GM18505 (cell line): ENCODE measurements at regions not wholly inside any gene's neighbourhood (a gene's known extent, or its start where the extent isn't known, plus 50 kb on each side); places are given as distances from the start of the nearest gene placed in this dataset.

Experiments
- ATAC-seq: cut with Tn5 transposase; IDR thresholded peaks from one replicate; pipeline ENCODE4 v1.9.1; 2021; ENCODE audit not compliant: unreplicated experiment
- POLR2A ChIP-seq: IDR thresholded peaks from 4 replicates; pipeline ENCODE4 v1.6.1; 2011; ENCODE audit warnings: borderline replicate concordance; ENCODE audit not compliant: insufficient read depth, insufficient read length; ENCODE audit errors: extremely low read depth

- ATAC-seq: no peak
- no peak for TF ChIP-seq POLR2A
Observed at GRCh38 chr7:109950821-109951564, 1139.9 kb upstream of the LRRN3 start.

GRCh38 chr7:109951565-109951928, 1139.4 kb upstream of the LRRN3 start:
- no peak for TF ChIP-seq POLR2A
- ATAC-seq: no peak

DNA sequence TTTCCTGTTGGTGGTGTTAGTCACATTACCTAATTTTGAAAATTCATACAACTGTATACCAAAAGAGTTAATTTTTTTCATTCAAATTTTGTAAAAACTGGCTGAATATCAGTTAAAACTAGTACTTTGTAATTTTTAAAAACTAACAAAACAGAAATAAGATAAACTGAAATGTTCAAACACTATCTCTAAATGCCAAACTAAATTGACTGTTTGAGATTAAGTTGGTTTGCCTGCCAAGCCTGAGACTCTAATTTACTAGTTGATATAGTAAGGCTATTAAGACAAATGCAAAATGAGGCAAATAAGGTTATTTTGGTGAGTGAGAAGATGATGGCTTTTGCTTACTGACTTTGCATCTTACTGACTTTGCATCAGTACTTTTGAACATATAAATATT, 1134.9 kb upstream of the LRRN3 start:
- no peak for TF ChIP-seq POLR2A
- no peak for ATAC-seq

DNA sequence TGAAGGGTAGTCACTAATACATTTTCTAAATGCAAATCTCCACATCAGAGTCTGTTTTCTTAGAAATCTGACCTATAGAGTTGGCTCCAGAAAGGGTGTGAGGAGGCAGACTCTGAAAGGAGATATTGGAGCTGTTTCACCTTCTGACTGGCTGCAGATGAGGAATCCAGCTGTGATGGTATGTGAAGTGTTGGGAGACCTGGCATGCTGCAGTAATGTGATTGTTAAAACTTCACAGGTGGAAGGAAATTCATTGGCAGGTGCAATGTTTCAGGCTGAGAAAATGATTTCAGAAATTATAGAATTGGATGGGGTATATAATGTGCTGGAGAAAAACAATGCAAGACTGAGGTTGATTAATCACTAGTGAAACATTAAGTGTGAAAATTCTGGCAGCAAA, 1134.0 kb upstream of the LRRN3 start:
- no peak for ATAC-seq
- no peak for TF ChIP-seq POLR2A

DNA sequence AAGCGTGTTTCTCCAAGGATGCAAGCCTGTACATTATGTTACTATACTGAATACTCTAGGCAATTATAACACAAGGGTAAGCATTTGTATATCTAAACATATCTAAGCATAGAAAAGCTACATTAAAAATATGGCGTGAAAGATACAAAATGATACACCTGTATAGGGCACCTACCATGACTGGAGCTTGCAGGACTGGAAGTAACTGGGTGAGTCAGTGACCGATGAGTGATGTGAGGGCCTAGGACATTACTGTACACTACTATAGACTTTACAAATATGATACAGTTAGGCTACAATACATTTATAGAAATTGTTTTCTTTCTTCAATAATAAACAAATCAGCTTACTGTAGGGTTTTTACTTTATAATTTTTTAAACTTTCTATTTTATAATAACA, 1127.2 kb upstream of the LRRN3 start:
- TF ChIP-seq POLR2A: no peak
- ATAC-seq: no peak

DNA sequence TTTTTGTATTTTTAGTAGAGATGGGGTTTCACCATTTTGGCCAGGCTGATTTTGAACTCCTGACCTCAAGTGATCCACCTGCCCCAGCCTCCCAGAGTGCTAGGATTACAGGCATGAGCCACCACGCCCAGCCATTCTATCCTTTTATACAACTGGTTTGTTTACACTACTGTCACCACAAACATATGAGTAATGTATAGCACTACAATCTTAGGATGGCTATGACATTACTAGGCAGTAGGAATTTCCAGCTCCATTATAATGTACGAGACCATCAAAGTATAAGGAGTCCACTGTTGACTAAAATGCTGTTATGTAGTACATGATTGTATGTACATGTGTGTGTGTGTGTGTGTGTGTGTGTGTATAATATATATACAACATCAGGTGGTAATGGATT, 1126.1 kb upstream of the LRRN3 start:
- no peak for ATAC-seq
- no peak for TF ChIP-seq POLR2A

DNA sequence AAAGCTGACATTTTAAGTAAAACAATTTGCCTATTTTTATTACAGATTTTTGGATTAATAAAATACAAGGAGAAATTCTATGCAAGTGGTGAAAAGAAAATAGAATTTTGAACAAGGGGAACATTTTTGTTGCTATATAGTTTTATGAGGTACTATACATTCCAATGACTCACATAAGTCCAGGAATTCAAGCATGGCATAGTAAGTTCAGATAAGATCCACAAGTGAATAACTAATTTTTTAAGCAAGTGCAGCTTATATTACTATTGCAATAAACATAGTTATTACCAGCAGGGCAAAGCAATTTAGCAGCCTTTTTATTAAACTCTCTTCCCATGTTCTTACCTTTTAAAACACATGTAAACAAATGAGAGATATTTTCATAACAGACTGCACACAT, 1123.5 kb upstream of the LRRN3 start:
- ATAC-seq: no peak
- TF ChIP-seq POLR2A: no peak

DNA sequence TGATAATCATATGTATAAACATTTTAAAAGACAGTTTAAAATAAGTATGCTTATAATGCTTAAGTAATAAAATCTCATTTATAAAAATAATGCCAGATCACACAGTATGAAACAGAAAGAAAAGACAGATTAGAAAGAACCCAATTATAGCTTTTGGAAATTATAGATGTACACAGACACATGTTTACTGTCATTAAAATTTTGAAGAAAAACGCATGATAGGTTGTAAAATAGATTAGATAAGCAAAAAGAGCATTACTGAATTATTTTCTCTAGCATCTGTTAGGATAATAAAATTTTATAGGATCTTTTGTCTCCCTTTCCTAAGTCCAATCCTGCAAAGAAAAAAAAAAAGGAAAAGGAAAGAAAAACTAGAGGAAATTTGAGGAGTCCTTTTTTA, 1107.3 kb upstream of the LRRN3 start:
- TF ChIP-seq POLR2A: no peak
- ATAC-seq: no peak

DNA sequence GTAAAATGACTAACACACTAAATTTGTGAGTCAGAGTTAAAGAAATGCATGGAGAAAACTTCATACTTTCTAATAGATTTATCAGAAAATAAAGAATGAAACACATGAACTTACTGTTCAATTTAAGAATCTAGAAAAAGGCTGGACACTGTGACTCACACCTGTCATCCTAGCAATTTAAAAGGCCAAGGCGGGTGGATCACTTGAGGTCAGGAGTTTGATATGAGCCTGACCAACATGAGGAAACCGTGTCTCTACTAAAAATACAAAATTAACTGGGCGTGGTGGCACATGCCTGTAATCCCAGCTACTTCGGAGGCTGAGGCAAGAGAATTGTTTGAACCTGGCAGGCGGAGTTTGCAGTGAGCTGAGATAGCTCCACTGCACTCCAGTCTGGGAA, 1106.2 kb upstream of the LRRN3 start:
- ATAC-seq: no peak
- no peak for TF ChIP-seq POLR2A

- TF ChIP-seq POLR2A: no peak
- ATAC-seq: no peak
Observed at GRCh38 chr7:109986701-109987100, 1104.2 kb upstream of the LRRN3 start.

DNA sequence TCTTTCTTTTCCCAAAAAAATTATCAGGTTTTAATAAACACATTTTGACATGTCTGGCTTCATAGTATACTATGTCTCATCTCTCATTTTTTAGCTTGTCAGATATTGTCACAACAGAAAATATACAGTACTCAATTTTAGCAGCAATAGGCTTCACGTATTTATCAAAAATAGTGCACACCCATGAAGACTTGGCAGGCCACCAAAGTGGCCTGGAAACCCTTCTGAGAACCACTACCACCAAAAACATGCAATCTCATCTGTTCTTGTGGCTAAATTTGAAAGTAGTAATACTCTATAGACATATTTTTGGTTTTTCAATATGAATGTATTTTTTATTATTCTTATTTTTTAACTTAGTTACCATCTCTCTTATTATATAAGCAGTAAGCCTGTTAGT, 1094.5 kb upstream of the LRRN3 start:
- no peak for TF ChIP-seq POLR2A

GRCh38 chr7:109996927-109997326, 1094.0 kb upstream of the LRRN3 start:
- ATAC-seq: no peak
- no peak for TF ChIP-seq POLR2A

More for the DNA sequence above, 1094.5 kb upstream of the LRRN3 start:
- ATAC-seq: no peak

- no peak for ATAC-seq
- no peak for TF ChIP-seq POLR2A
Observed at GRCh38 chr7:109997837-109998236, 1093.1 kb upstream of the LRRN3 start.

DNA sequence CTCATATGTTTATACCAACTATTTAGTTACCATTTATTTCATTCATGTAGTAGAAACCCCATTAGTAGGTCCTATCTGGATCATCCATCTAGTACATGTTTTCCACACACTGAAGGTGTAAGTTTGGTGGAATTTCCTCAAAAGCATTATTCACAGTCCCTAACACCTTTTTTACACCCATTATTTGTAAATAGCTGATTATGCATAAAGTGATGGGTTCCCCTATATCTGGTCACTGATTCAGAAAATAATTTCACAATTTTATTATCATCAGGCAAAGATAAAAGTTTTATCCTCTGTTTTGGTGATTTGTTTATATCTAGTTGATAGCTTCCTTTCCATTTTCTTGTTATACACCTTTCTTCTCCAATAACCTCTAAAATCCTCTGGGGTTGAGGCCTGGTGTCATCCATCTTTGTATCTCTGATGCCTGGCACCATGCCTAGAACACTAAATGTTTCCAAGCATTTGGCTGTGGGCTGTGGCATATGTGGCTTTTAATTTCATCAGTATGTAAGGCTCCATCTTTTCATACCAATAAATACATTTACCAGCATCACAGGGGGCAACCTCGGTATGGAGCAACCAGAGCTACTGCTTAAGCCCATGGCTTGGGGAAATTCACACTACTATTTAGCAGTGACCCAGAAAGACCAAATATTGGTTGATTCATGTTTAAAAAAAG, 1089.5 kb upstream of the LRRN3 start:
- no peak for ATAC-seq
- no peak for TF ChIP-seq POLR2A

DNA sequence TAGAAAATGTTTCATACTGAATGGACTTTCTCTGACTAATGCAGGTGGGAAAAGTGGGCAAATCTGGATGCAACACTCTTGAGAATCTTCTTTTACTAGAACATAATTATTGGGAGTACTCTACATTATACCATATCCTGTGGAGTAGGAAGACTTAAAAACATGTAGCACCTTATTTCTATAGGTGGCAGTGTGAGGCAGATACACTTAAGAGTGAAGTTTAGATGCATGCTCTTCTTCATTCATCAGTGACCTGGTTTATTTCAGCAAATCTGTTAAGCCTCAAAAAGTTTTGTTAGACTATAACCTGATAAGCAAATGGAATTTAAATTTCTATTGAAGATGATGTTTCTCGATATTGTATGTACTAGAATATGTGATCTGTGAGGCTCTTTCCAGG, 1087.1 kb upstream of the LRRN3 start:
- TF ChIP-seq POLR2A: no peak
- ATAC-seq: no peak

DNA sequence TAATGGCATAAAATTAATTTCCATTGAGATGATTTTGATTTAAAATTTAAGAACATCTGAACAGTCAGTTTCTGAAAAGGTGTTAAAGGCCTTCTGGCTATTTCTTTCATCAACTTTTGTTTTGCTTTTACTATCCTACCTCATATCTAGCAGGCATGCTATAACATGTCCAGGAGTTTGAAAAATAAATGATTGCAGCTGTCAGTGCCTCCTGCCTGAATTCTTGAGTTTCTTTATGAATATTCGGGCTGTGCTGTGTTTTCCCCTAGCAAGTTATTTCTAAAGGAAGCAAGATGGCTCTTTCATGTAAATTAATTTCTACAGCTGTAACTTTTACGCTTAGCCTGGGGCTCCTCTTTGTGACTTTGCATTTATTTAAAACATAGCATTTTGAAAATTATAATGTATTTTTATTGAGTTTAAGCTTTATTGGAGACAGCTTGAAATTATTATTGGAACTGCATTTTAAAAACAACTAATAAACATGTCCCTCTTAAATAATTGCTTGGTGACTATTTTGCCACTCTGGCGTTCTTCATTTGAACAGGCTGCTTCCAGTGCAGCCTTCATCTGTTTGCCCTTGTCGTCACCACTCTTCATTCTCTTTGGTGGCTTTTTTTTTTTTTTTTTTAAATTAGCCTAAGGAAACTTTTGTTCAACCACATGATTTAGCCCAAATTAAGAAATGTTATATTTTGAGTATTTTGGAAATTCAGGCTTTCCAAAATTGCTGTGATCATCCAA, 1083.4 kb upstream of the LRRN3 start:
- no peak for ATAC-seq
- no peak for TF ChIP-seq POLR2A
